ENCODE measurements at regions not wholly inside any gene's neighbourhood (a gene's known extent, or its start where the extent isn't known, plus 50 kb on each side); places are given as distances from the start of the nearest gene placed in this dataset.

DNA sequence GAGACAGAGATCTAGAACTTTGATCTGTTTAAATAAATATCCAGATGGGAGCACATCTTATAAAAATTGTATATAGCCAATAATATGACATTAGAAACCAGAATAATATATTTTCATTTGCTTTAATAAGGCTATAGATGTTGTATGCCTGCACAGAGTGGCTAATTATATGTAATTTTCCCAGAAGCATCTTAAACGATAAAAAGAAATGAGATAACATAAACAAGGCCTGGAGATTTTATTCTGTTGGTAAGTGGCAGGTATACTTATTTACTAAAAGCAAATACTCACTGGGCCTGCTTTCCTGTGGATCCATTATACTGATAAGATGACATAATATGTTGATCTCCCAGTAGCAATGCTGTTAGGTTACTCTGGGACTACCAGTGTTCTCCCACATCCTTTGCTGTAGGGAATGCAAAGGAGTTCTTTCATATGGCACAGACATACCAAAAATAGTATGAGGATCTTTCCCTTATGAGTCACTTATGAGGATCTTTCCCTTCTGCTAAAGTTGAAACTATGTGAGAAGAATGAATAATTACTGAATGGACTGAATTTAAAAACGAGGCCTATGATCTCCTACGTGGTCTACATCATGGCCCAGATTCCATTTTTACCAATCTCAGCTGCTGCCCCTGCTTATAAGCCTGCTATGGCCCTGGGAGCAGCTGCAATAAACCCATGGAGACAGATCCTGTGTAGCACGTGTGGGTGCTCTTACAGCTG lies 112.1 kb downstream of the NUDT12 start:
- ChIA-PET POLR2A (no interaction called here), CTCF (no interaction called here)
- DNase-seq = no peak
- Mint-ChIP-seq H3K27ac (no peak overlapping the region), H3K9me3 (no peaks in the 10 kb centered on the region), H3K36me3 (ENCODE audit: low read depth) (no peaks in the 10 kb centered on the region), H3K4me1 (no peaks in the 10 kb centered on the region), H3K27me3 (no peaks in the 10 kb centered on the region), H3K4me3 (no peak overlapping the region)
- no peak for ATAC-seq (ENCODE audit: low read depth)
- intact Hi-C loops (cut with micrococcal nuclease) = no loop called here
- TF ChIP-seq CTCF (IDR thresholded peaks at IDR 0.05) = no peak

- intact Hi-C loops (cut with micrococcal nuclease) = no loop called here
- Mint-ChIP-seq H3K27me3 (no peaks in the 10 kb centered on the region), H3K36me3 (ENCODE audit: low read depth) (no peaks in the 10 kb centered on the region), H3K4me3 (no peak overlapping the region), H3K4me1 (no peaks in the 10 kb centered on the region), H3K9me3 (no peaks in the 10 kb centered on the region), H3K27ac (no peak overlapping the region)
- ChIA-PET POLR2A (no interaction called here), CTCF (no interaction called here)
- DNase-seq (no peak), ATAC-seq (ENCODE audit: low read depth) (no peak)
- TF ChIP-seq CTCF (IDR thresholded peaks at IDR 0.05) = no peak
Measured at GRCh38 chr5:103446813-103447212, 115.8 kb downstream of the NUDT12 start.

- TF ChIP-seq CTCF (IDR thresholded peaks at IDR 0.05) = no peak
- H3K27me3 Mint-ChIP-seq = no peaks in the 10 kb centered on the region
- H3K36me3 Mint-ChIP-seq (ENCODE audit: low read depth) = no peaks in the 10 kb centered on the region
- no peaks in the 10 kb centered on the region for H3K4me1 Mint-ChIP-seq
- no peak for ATAC-seq (ENCODE audit: low read depth)
- no peak overlapping the region for H3K4me3 Mint-ChIP-seq
- intact Hi-C loops (cut with micrococcal nuclease) = no loop called here
- ChIA-PET POLR2A (no interaction called here), CTCF (no interaction called here)
- H3K27ac Mint-ChIP-seq = no peak overlapping the region
- DNase-seq = no peak
- H3K9me3 Mint-ChIP-seq = no peaks in the 10 kb centered on the region
Measured at GRCh38 chr5:103445426-103446035, 117.1 kb downstream of the NUDT12 start.

GRCh38 chr5:103444333-103445038 lies 118.1 kb downstream of the NUDT12 start:
- Mint-ChIP-seq H3K4me3 (no peak overlapping the region), H3K27ac (no peak overlapping the region), H3K36me3 (ENCODE audit: low read depth) (no peaks in the 10 kb centered on the region), H3K9me3 (peaks cover 8% of the 10 kb centered on the region), H3K27me3 (no peaks in the 10 kb centered on the region), H3K4me1 (no peaks in the 10 kb centered on the region)
- POLR2A ChIA-PET = no interaction called here
- no peak for ATAC-seq (ENCODE audit: low read depth)
- intact Hi-C loops (cut with micrococcal nuclease) = no loop called here
- TF ChIP-seq CTCF (IDR thresholded peaks at IDR 0.05) = no peak
- CTCF ChIA-PET = no interaction called here
- no peak for DNase-seq

- Mint-ChIP-seq H3K4me1 (no peaks in the 10 kb centered on the region), H3K36me3 (ENCODE audit: low read depth) (no peaks in the 10 kb centered on the region), H3K9me3 (peaks cover 17% of the 10 kb centered on the region), H3K4me3 (no peak overlapping the region), H3K27ac (no peak overlapping the region), H3K27me3 (no peaks in the 10 kb centered on the region)
- TF ChIP-seq CTCF (IDR thresholded peaks at IDR 0.05) = no peak
- intact Hi-C loops (cut with micrococcal nuclease) = no loop called here
- POLR2A ChIA-PET = no interaction called here
- DNase-seq (no peak), ATAC-seq (ENCODE audit: low read depth) (no peak)
- CTCF ChIA-PET = no interaction called here
Measured at GRCh38 chr5:103442750-103443149, 119.8 kb downstream of the NUDT12 start.
